K562 (cell line): ENCODE measurements at regions not wholly inside any gene's neighbourhood (a gene's known extent, or its start where the extent isn't known, plus 50 kb on each side); places are given as distances from the start of the nearest gene placed in this dataset.

Experiments used
- ATAC-seq: fragments of 200-7000 bp; cut with Tn5 transposase; 3 replicates; pipeline ENCODE4 v1.9.1; 2020; ENCODE audit warnings: moderate library complexity
- BruUV-seq: library from RNA; stranded (reverse); fragments of 400-500 nt; replicated peaks from 2 replicates; lab custom pipeline; 2021; lab: Mats Ljungman, UMichigan
- CTCF ChIA-PET: fragments of 300-600 bp; formaldehyde crosslinking; extraction: SDS; loops from one replicate; lab custom pipeline; 2021; ENCODE audit warnings: low intra/inter-chr PET ratio; lab: Yijun Ruan, JAX
- POLR2A ChIA-PET: fragments of 300-600, 350-650 bp; sonication (Branson Sonifier 250); formaldehyde crosslinking; extraction: SDS; loops from one replicate; lab custom pipeline; 2021; ENCODE audit warnings: antibody characterized with exemption, inconsistent platforms; lab: Yijun Ruan, JAX
- DNase-seq, 4 experiments: peaks; one replicate each; pipeline versions ENCODE4 v3.0.0 to v3.0.0-alpha.2; 2011 to 2018; ENCODE audit warnings: low spot score in 3 of 4, mixed read lengths in 3 of 4; ENCODE audit errors: extremely low read depth in 1 of 4
- FAIRE-seq: peaks from 2 replicates; lab custom pipeline; 2011; peaks lifted over from hg19 to GRCh38; lab: Jason Lieb, UNC
- H2AFZ ChIP-seq: 2 replicates; pipeline ENCODE4 v1.6.0; 2011; ENCODE audit warnings: low read depth, low read length, control low read depth, inconsistent platforms
- H3K27ac ChIP-seq: fragments of 200-600 bp; 3 replicates; pipeline ENCODE4 v1.8.0; 2011; ENCODE audit warnings: low read depth, mild to moderate bottlenecking, control low read depth, inconsistent platforms, low read length, moderate library complexity, mixed read lengths; ENCODE audit errors: extremely low read depth
- H3K27me3 ChIP-seq, 2 experiments: fragments of 300-600 bp in 1 of 2; 2 replicates in 1 of 2; 3 replicates in 1 of 2; pipeline versions ENCODE4 v1.6.0 to v1.8.0; 2011; ENCODE audit warnings: inconsistent platforms in 2 of 2, low read length in 2 of 2, mild to moderate bottlenecking in 1 of 2, mixed read lengths in 1 of 2, moderate library complexity in 1 of 2; ENCODE audit not compliant: control insufficient read depth in 2 of 2, insufficient read depth in 2 of 2
- H3K36me3 ChIP-seq: fragments of 300-600 bp; 3 replicates; pipeline ENCODE4 v1.8.0; 2011; ENCODE audit warnings: mild to moderate bottlenecking, low read length, inconsistent platforms; ENCODE audit not compliant: control insufficient read depth, insufficient read depth
- H3K4me1 ChIP-seq, 2 experiments: fragments of 200-600 bp in 1 of 2; replicated peaks in 1 of 2; 2 replicates in 1 of 2; 3 replicates in 1 of 2; pipeline versions ENCODE4 v1.5.1 to v1.8.0; 2011; ENCODE audit warnings: inconsistent platforms in 2 of 2, low read length in 2 of 2, mild to moderate bottlenecking in 1 of 2, mixed read lengths in 1 of 2, moderate library complexity in 1 of 2; ENCODE audit not compliant: control insufficient read depth in 2 of 2, insufficient read depth in 2 of 2
- H3K4me2 ChIP-seq: 2 replicates; pipeline ENCODE4 v1.6.1; 2011; ENCODE audit warnings: low read length, control low read depth, inconsistent platforms, mixed read lengths; ENCODE audit not compliant: insufficient read depth
- H3K4me3 ChIP-seq: fragments of 200-600 bp; sonication (generic), shearing (Covaris generic); 2 replicates; pipeline ENCODE4 v1.5.1; 2016; ENCODE audit warnings: control low read depth, inconsistent platforms
- H3K79me2 ChIP-seq: fragments of 200-600 bp; 3 replicates; pipeline ENCODE4 v1.8.0; 2011; ENCODE audit warnings: low read length, inconsistent platforms; ENCODE audit not compliant: control insufficient read depth, insufficient read depth
- H3K9ac ChIP-seq, 2 experiments: 2 replicates each; pipeline versions ENCODE4 v1.6.0 to v1.6.1; 2011; ENCODE audit warnings: low read depth in 2 of 2, low read length in 2 of 2, control low read depth in 1 of 2, inconsistent platforms in 1 of 2, mild to moderate bottlenecking in 1 of 2, mixed read lengths in 1 of 2; ENCODE audit not compliant: insufficient read depth in 1 of 2
- H3K9me1 ChIP-seq: one replicate; pipeline ENCODE4 v1.6.0; 2011; ENCODE audit warnings: inconsistent platforms, mild to moderate bottlenecking, low read length, moderate library complexity; ENCODE audit not compliant: control insufficient read depth, insufficient read depth
- H3K9me3 ChIP-seq: replicated peaks from 2 replicates; pipeline ENCODE4 v1.5.1; 2011; ENCODE audit warnings: low read depth, low read length, inconsistent platforms; ENCODE audit not compliant: control insufficient read depth, insufficient read depth
- H4K20me1 ChIP-seq: replicated peaks from 2 replicates; pipeline ENCODE4 v1.6.1; 2011; ENCODE audit warnings: low read length, inconsistent platforms, mixed read lengths; ENCODE audit not compliant: control insufficient read depth, insufficient read depth
- CBX3 ChIP-seq, 2 experiments: IDR thresholded peaks; 1 replicate in 1 of 2; 2 replicates in 1 of 2; pipeline ENCODE4 v1.6.1; 2012; ENCODE audit warnings: inconsistent platforms in 2 of 2, low read length in 2 of 2, borderline replicate concordance in 1 of 2, control low read depth in 1 of 2
- EWSR1 ChIP-seq: fragments of 450-650 bp; IDR thresholded peaks from 2 replicates; pipeline ENCODE4 v1.6.1; 2018; ENCODE audit warnings: borderline replicate concordance, mild to moderate bottlenecking, low read depth, moderate library complexity; ENCODE audit not compliant: partially characterized antibody
- EZH2 ChIP-seq: IDR thresholded peaks from 2 replicates; pipeline ENCODE4 v1.6.1; 2012; ENCODE audit warnings: low read depth, mild to moderate bottlenecking, inconsistent platforms, low read length, borderline replicate concordance
- HNRNPH1 ChIP-seq: fragments of 200-400 bp; formaldehyde crosslinking; optimal IDR thresholded peaks from 2 replicates; pipeline ENCODE3; 2017; ENCODE audit warnings: low read depth, mild to moderate bottlenecking, low read length, moderate library complexity
- KAT8 ChIP-seq: fragments of 450-650 bp; IDR thresholded peaks from 2 replicates; pipeline ENCODE4 v1.6.1; 2016; ENCODE audit warnings: low read depth, mild to moderate bottlenecking
- MTA3 ChIP-seq: fragments of 450-650 bp; formaldehyde crosslinking; IDR thresholded peaks from 2 replicates; pipeline ENCODE4 v1.6.1; 2017; ENCODE audit warnings: mild to moderate bottlenecking, borderline replicate concordance
- POU5F1 ChIP-seq: fragments of 150-350 bp; IDR thresholded peaks from 2 replicates; pipeline ENCODE4 v1.6.1; 2014; ENCODE audit warnings: borderline replicate concordance, low read length, low read depth, mild to moderate bottlenecking; ENCODE audit not compliant: partially characterized antibody
- SAP30 ChIP-seq: fragments of 200-600 bp; sonication (generic); IDR thresholded peaks from 2 replicates; pipeline ENCODE4 v1.6.1; 2012; ENCODE audit warnings: borderline replicate concordance, low read depth, mild to moderate bottlenecking, moderate library complexity, low read length, control low read depth, inconsistent platforms; ENCODE audit not compliant: insufficient read depth, poor library complexity, severe bottlenecking
- STAG1 ChIP-seq: sonication (generic); formaldehyde crosslinking; IDR thresholded peaks from 2 replicates; pipeline ENCODE4 v1.5.0; 2020; ENCODE audit warnings: missing genetic modification reagents, borderline replicate concordance
- SUPT5H ChIP-seq: fragments of 450-650 bp; IDR thresholded peaks from 2 replicates; pipeline ENCODE4 v1.6.1; 2016
- ZNF717 ChIP-seq: fragments of 250-450 bp; sonication (Bioruptor Pico); IDR thresholded peaks from 2 replicates; pipeline ENCODE4 v1.5.0; 2021
- WGBS: fragments of 100-300 bp; shearing (Covaris generic); methylation state at CpG from one replicate; pipeline ENCODE4 v1.1.6; 2016; ENCODE audit warnings: low coverage, mixed read lengths; ENCODE audit not compliant: insufficient coverage; ENCODE audit errors: missing lambda C conversion rate; 5-methylcytosine and 5-hydroxymethylcytosine counted together
- in situ Hi-C: fragments of 300-500 bp; cut with MboI; formaldehyde crosslinking; loops from 4 replicates; pipeline ENCODE4 v1.15.0; 2018; ENCODE audit warnings: inconsistent platforms, mixed read lengths
- intact Hi-C: fragments of 100-400 bp; cut with micrococcal nuclease; formaldehyde crosslinking; loops from 2 replicates; pipeline ENCODE4 v1.14.2; 2022

DNA sequence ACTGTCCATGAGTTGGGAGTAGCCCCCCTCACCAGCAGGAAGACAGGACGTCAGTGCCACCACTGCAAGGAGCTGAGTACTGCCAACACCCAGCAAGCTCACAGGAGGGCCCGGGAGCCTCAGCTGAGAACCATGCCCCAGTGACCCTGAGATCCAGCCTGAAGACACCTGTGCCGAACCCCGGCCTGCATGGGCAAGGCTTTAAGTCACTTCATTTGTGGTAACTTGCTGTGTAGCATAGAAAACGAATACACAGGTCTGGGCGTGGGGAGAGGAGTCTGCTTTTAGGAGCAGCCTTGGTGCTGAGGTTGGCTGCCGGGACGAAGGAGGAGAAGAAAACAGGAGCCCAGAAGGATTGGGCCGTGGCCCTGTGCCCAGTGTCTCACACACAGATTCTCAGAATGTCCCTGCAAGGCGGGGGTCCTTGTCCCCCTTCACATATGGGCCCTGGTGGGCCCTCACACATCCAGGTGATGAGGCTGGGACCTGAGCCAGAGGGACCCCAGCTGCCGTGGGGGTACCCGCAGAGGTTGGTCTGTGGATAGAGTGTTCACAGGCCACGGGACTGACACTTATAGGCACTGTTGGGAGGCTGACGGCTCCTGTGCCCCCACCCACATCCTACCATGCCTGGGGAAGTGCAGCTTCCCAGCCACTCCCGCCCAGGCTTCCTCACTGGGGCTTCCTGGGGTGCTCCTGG is 85.3 kb downstream of the PLXNA1 start (continued):
- TF ChIP-seq SUPT5H, result no peak

DNA sequence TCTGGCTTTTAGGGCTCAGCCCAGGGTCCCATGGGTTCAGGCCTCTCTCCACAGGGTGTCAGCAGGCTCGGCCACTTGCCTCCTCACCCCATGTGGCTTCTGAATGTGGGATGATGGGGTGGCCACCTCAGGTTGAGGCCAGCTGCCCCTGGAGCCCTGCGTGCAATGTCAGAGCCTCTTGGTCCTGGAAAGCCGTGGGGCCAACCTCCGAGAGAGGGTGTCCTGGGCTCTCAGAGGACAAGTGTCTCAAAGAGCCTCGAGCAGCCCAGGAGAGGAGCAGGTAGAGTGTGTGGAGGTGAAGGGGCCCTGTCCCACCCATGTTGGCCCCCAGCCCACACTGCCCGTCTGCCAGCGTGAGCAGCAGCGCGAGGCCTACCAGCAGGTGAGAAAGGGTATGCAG is 86.0 kb downstream of the PLXNA1 start:
- WGBS, result 3% methylated on average over 8 of the region's 9 CpGs
- no peak overlapping the region for H3K4me2 ChIP-seq
- intact Hi-C loops, result no loop called here
- POLR2A ChIA-PET, result interaction anchor here (0.6 kb wide), 1 partner anchor 18 kb away, joined by 3 read pairs; no protein-coding TSS in a partner anchor
- no peak overlapping the region for H3K4me3 ChIP-seq
- 0 out of 2 replicates have a peak, but pooled peaks cover 3% of the 10 kb centered on the region for H4K20me1 ChIP-seq
- CTCF ChIA-PET, result no interaction called here
- no peaks in the 10 kb centered on the region for H3K36me3 ChIP-seq
- DNase-seq (no peak), FAIRE-seq (no peak), ATAC-seq (no peak)
- no peak overlapping the region for H2AFZ ChIP-seq
- BruUV-seq, result no TSS peak
- peaks cover 0 to 54% of the 10 kb centered on the region in 2 experiments; a peak in 3 of 5 replicates for H3K27me3 ChIP-seq
- H3K9me3 ChIP-seq, result no peaks in the 10 kb centered on the region
- no peaks in the 10 kb centered on the region for H3K9me1 ChIP-seq
- no peak overlapping the region for H3K27ac ChIP-seq
- TF ChIP-seq CBX3 (IDR thresholded peaks at IDR 0.05; ENCODE audit: borderline replicate concordance in 1 of 2, low read length in 2 of 2), result no peak
- TF ChIP-seq SAP30, result no peak
- TF ChIP-seq STAG1, result no peak
- no peak for TF ChIP-seq POU5F1
- no peak for TF ChIP-seq EZH2
- no peak for TF ChIP-seq HNRNPH1
- TF ChIP-seq MTA3, result no peak
- TF ChIP-seq KAT8, result no peak
- TF ChIP-seq EWSR1, result no peak
- no peak for TF ChIP-seq ZNF717
- in situ Hi-C loops, result no loop called here
- H3K9ac ChIP-seq, result no peak overlapping the region
- H3K79me2 ChIP-seq, result no peaks in the 10 kb centered on the region
- peaks cover 0 to 7% of the 10 kb centered on the region in 2 experiments; a peak in 2 of 5 replicates for H3K4me1 ChIP-seq
